HG03108 (cell line): ENCODE measurements at regions not wholly inside any gene's neighbourhood (a gene's known extent, or its start where the extent isn't known, plus 50 kb on each side); places are given as distances from the start of the nearest gene placed in this dataset.

Experiments
- ATAC-seq: cut with Tn5 transposase; IDR thresholded peaks from one replicate; pipeline ENCODE4 v1.9.1; 2021; ENCODE audit warnings: moderate library complexity; ENCODE audit not compliant: unreplicated experiment

GRCh38 chr1:194150242-194150641 lies 963.8 kb upstream of the B3GALT2 start:
- ATAC-seq, result no peak

GRCh38 chr1:194133152-194133551 lies 946.7 kb upstream of the B3GALT2 start:
- no peak for ATAC-seq

GRCh38 chr1:194118086-194118485 lies 931.7 kb upstream of the B3GALT2 start:
- no peak for ATAC-seq

- ATAC-seq, result no peak
These were observed 931.2 kb upstream of the B3GALT2 start for GRCh38 chr1:194117582-194117981.

- ATAC-seq, result no peak
These were observed 927.9 kb upstream of the B3GALT2 start for GRCh38 chr1:194114288-194114687.

- no peak for ATAC-seq
These were observed 919.0 kb upstream of the B3GALT2 start for GRCh38 chr1:194105381-194105780.

GRCh38 chr1:194104247-194104844 lies 917.9 kb upstream of the B3GALT2 start:
- no peak for ATAC-seq

- ATAC-seq, result no peak
These were observed 917.3 kb upstream of the B3GALT2 start for GRCh38 chr1:194103516-194104246.

GRCh38 chr1:194103101-194103500 lies 916.7 kb upstream of the B3GALT2 start:
- ATAC-seq, result no peak

GRCh38 chr1:194102607-194103006 lies 916.2 kb upstream of the B3GALT2 start:
- no peak for ATAC-seq

- ATAC-seq, result no peak
These were observed 898.3 kb upstream of the B3GALT2 start for GRCh38 chr1:194084755-194085154.

GRCh38 chr1:194081444-194081843 lies 895.0 kb upstream of the B3GALT2 start:
- ATAC-seq, result no peak

GRCh38 chr1:194080826-194081225 lies 894.4 kb upstream of the B3GALT2 start:
- no peak for ATAC-seq

- no peak for ATAC-seq
These were observed 892.4 kb upstream of the B3GALT2 start for GRCh38 chr1:194078765-194079164.

GRCh38 chr1:194076646-194077045 lies 890.2 kb upstream of the B3GALT2 start:
- ATAC-seq, result no peak

- no peak for ATAC-seq
These were observed 887.4 kb upstream of the B3GALT2 start for GRCh38 chr1:194073833-194074232.

- no peak for ATAC-seq
These were observed 884.8 kb upstream of the B3GALT2 start for GRCh38 chr1:194071205-194071604.

GRCh38 chr1:194069831-194070218 lies 883.4 kb upstream of the B3GALT2 start:
- no peak for ATAC-seq

GRCh38 chr1:194069168-194069830 lies 882.9 kb upstream of the B3GALT2 start:
- ATAC-seq, result no peak

- no peak for ATAC-seq
These were observed 882.2 kb upstream of the B3GALT2 start for GRCh38 chr1:194068446-194069167.

GRCh38 chr1:194067772-194068171 lies 881.4 kb upstream of the B3GALT2 start:
- no peak for ATAC-seq

GRCh38 chr1:194062962-194063361 lies 876.5 kb upstream of the B3GALT2 start:
- no peak for ATAC-seq
